Transverse colon (tissue), 4 donors: ENCODE measurements at regions not wholly inside any gene's neighbourhood (a gene's known extent, or its start where the extent isn't known, plus 50 kb on each side); places are given as distances from the start of the nearest gene placed in this dataset.

Experiments
- CTCF ChIP-seq, 5 experiments: fragments of 200-600 bp in 3 of 5; fragments of 450-650 bp in 2 of 5; sonication (generic) in 3 of 5; IDR thresholded peaks; 1 replicate in 2 of 5; 2 replicates in 3 of 5; pipeline ENCODE4 v1.5.1; 2016 to 2017; ENCODE audit warnings: antibody characterized with exemption in 5 of 5, inconsistent platforms in 3 of 5, mild to moderate bottlenecking in 2 of 5, moderate library complexity in 1 of 5
- POLR2A ChIP-seq: fragments of 450-650 bp; IDR thresholded peaks from one replicate; pipeline ENCODE4 v1.6.1; 2016; ENCODE audit warnings: antibody characterized with exemption, mild to moderate bottlenecking, moderate library complexity
- POLR2AphosphoS5 ChIP-seq, 3 donors: sonication (generic); formaldehyde crosslinking; IDR thresholded peaks; one replicate each; pipeline ENCODE4 v1.6.1; 2016; ENCODE audit warnings: antibody characterized with exemption in 3 of 3

DNA sequence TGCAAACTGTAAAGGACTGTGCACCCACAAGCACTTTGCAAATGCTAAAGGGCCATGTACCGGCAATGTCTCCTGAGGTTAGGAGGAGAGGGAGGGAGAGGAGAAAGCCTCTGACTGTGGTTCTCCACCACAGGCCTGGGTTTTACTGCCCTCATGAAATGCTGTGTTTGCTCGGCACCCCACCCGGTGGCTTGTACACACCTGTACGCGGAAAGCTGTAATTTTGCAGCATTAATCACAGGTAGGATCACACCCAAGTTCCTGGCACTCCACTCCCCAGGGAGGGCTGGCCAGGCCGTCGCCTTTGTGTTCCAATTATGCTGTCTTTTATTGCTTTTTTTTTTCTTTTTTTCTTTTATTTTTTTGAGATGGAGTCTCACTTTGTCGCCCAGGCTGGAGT is 78.5 kb upstream of the MYL10 start:
- TF ChIP-seq POLR2A (peak; percentile 28), CTCF (IDR thresholded peaks at IDR 0.05) (no peak), POLR2AphosphoS5 (IDR thresholded peaks at IDR 0.05) (peak; percentile 37 to 70 (median 49))
